ENCODE measurements at regions not wholly inside any gene's neighbourhood (a gene's known extent, or its start where the extent isn't known, plus 50 kb on each side); places are given as distances from the start of the nearest gene placed in this dataset.

GRCh38 chr6:62891065-62891647 is 320.1 kb upstream of the FKBP1C start:
- ChIA-PET CTCF (interaction anchor here (1.0 to 1.2 kb wide), 2 partner anchors 8 to 12 kb away, joined by 3 to 6 read pairs; no protein-coding TSS in a partner anchor), POLR2A (no interaction called here)
- no peaks in the 10 kb centered on the region for H3F3A ChIP-seq (replicated peaks; ENCODE audit: insufficient read depth)
- no peaks in the 10 kb centered on the region for H3K9me3 ChIP-seq
- TF ChIP-seq CTCF (IDR thresholded peaks at IDR 0.05) = peak; percentile 68
- TF ChIP-seq IRF3 (IDR thresholded peaks at IDR 0.05; ENCODE audit: low read depth, low read length) = no peak
- no peak for TF ChIP-seq SIN3A (IDR thresholded peaks at IDR 0.05; ENCODE audit: borderline replicate concordance, low read depth, low read length)
- no peak for TF ChIP-seq MEF2A (IDR thresholded peaks at IDR 0.05; ENCODE audit: borderline replicate concordance, low read depth)
- H2AFZ ChIP-seq (ENCODE audit: low read depth) = no peak overlapping the region
- no peak overlapping the region for H3K4me2 ChIP-seq
- WGBS (ENCODE audit: low lambda C conversion rate) = 1% methylated on average over 2 of the region's 2 CpGs
- H3K9me2 ChIP-seq = no peaks in the 10 kb centered on the region
- H3K36me3 ChIP-seq (replicated peaks in 1 of 2; ENCODE audit: control insufficient read depth in 1 of 2, insufficient read depth in 2 of 2, low read length in 1 of 2) = no peaks in the 10 kb centered on the region
- H3K79me2 ChIP-seq (ENCODE audit: insufficient read depth) = no peaks in the 10 kb centered on the region
- H4K20me1 ChIP-seq (ENCODE audit: insufficient read depth) = no peaks in the 10 kb centered on the region
- no peak overlapping the region for H3K27ac ChIP-seq (ENCODE audit: low read depth in 2 of 2, low read length in 1 of 2)
- DNase-seq = peak; percentile 0
- no peaks in the 10 kb centered on the region for H3K4me1 ChIP-seq (ENCODE audit: control insufficient read depth in 1 of 2, insufficient read depth in 2 of 2, low read depth in 1 of 2, low read length in 1 of 2)
- H3K9ac ChIP-seq = no peak overlapping the region
- H3K27me3 ChIP-seq (ENCODE audit: insufficient read depth) = no peaks in the 10 kb centered on the region
- H3K4me3 ChIP-seq (ENCODE audit: low read depth in 2 of 2, low read length in 1 of 2) = no peak overlapping the region; a peak in 1 of 4 replicates

- H3K36me3 ChIP-seq (replicated peaks in 1 of 2; ENCODE audit: control insufficient read depth in 1 of 2, insufficient read depth in 2 of 2, low read length in 1 of 2) = no peaks in the 10 kb centered on the region
- H4K20me1 ChIP-seq (ENCODE audit: insufficient read depth) = no peaks in the 10 kb centered on the region
- no peak overlapping the region for H3K4me3 ChIP-seq (ENCODE audit: low read depth in 2 of 2, low read length in 1 of 2)
- H3K27me3 ChIP-seq (ENCODE audit: insufficient read depth) = no peaks in the 10 kb centered on the region
- TF ChIP-seq GABPA (IDR thresholded peaks at IDR 0.05; ENCODE audit: low read depth) (no peak), POLR2AphosphoS5 (IDR thresholded peaks at IDR 0.05; ENCODE audit: low read depth, low read length) (no peak), ZBTB33 (IDR thresholded peaks at IDR 0.05; ENCODE audit: borderline replicate concordance, low read depth) (no peak), NFIC (IDR thresholded peaks at IDR 0.05; ENCODE audit: borderline replicate concordance) (no peak), TEAD4 (IDR thresholded peaks at IDR 0.05; ENCODE audit: borderline replicate concordance, insufficient read depth) (no peak), MEF2A (IDR thresholded peaks at IDR 0.05; ENCODE audit: borderline replicate concordance, low read depth) (no peak), YY1 (IDR thresholded peaks at IDR 0.05; ENCODE audit: low read depth) (no peak), USF1 (IDR thresholded peaks at IDR 0.05; ENCODE audit: borderline replicate concordance, low read depth) (no peak)
- H3K9ac ChIP-seq = no peak overlapping the region
- H3K4me1 ChIP-seq (ENCODE audit: control insufficient read depth in 1 of 2, insufficient read depth in 2 of 2, low read depth in 1 of 2, low read length in 1 of 2) = no peaks in the 10 kb centered on the region
- no peak overlapping the region for H3K4me2 ChIP-seq
- H3K9me2 ChIP-seq = no peaks in the 10 kb centered on the region
- ChIA-PET POLR2A (no interaction called here), CTCF (no interaction called here)
- H3F3A ChIP-seq (replicated peaks; ENCODE audit: insufficient read depth) = no peaks in the 10 kb centered on the region
- no peak for DNase-seq
- no peaks in the 10 kb centered on the region for H3K9me3 ChIP-seq
- 0% methylated on average over 1 of the region's 1 CpG for WGBS (ENCODE audit: low lambda C conversion rate)
- H3K79me2 ChIP-seq (ENCODE audit: insufficient read depth) = no peaks in the 10 kb centered on the region
- H2AFZ ChIP-seq (ENCODE audit: low read depth) = no peak overlapping the region
- H3K27ac ChIP-seq (ENCODE audit: low read depth in 2 of 2, low read length in 1 of 2) = no peak overlapping the region
Measured at GRCh38 chr6:62894114-62894513, 317.2 kb upstream of the FKBP1C start.

Measured in SK-N-SH (cell line).